ENCODE measurements at regions not wholly inside any gene's neighbourhood (a gene's known extent, or its start where the extent isn't known, plus 50 kb on each side); places are given as distances from the start of the nearest gene placed in this dataset.

- H3K36me3 ChIP-seq (ENCODE audit: control insufficient read depth in 2 of 2, insufficient read depth in 2 of 2, low read length in 1 of 2) = no peaks in the 10 kb centered on the region
- no peaks in the 10 kb centered on the region for H3K9me3 ChIP-seq (replicated peaks; ENCODE audit: control insufficient read depth, insufficient read depth, low read length)
- no peaks in the 10 kb centered on the region for H3K79me2 ChIP-seq (ENCODE audit: control insufficient read depth, insufficient read depth, low read length)
- no peak overlapping the region for H3K4me2 ChIP-seq (ENCODE audit: control insufficient read depth, insufficient read depth)
- no peaks in the 10 kb centered on the region for H3K27me3 ChIP-seq (replicated peaks in 1 of 2; ENCODE audit: control insufficient read depth in 2 of 2, insufficient read depth in 2 of 2, low read length in 1 of 2)
- ChIA-PET SMC1A (ENCODE audit: uncharacterized antibody, unreplicated experiment) (no interaction called here), POLR2A (no interaction called here), CTCF (no interaction called here), RAD21 (ENCODE audit: unreplicated experiment) (no interaction called here)
- no peak overlapping the region for H2AFZ ChIP-seq (ENCODE audit: control insufficient read depth, low read depth, low read length)
- no peak overlapping the region for H3K27ac ChIP-seq (ENCODE audit: control insufficient read depth, insufficient read depth)
- no peaks in the 10 kb centered on the region for H4K20me1 ChIP-seq (ENCODE audit: control insufficient read depth, insufficient read depth)
- H3K9ac ChIP-seq (ENCODE audit: control insufficient read depth, insufficient read depth, low read length) = no peak overlapping the region
- ATAC-seq (no peak), DNase-seq (ENCODE audit: low read depth, low spot score) (no peak), FAIRE-seq (no peak)
- intact Hi-C loops (cut with micrococcal nuclease; ENCODE audit: unreplicated experiment) (no loop called here), in situ Hi-C loops (cut with MboI) (no loop called here)
- H3K4me1 ChIP-seq (ENCODE audit: control insufficient read depth, insufficient read depth, low read length) = no peaks in the 10 kb centered on the region
- no TSS peak for BruUV-seq (replicated peaks)
- TF ChIP-seq BCLAF1 (IDR thresholded peaks at IDR 0.05) = no peak
- TF ChIP-seq, protein P1, sequence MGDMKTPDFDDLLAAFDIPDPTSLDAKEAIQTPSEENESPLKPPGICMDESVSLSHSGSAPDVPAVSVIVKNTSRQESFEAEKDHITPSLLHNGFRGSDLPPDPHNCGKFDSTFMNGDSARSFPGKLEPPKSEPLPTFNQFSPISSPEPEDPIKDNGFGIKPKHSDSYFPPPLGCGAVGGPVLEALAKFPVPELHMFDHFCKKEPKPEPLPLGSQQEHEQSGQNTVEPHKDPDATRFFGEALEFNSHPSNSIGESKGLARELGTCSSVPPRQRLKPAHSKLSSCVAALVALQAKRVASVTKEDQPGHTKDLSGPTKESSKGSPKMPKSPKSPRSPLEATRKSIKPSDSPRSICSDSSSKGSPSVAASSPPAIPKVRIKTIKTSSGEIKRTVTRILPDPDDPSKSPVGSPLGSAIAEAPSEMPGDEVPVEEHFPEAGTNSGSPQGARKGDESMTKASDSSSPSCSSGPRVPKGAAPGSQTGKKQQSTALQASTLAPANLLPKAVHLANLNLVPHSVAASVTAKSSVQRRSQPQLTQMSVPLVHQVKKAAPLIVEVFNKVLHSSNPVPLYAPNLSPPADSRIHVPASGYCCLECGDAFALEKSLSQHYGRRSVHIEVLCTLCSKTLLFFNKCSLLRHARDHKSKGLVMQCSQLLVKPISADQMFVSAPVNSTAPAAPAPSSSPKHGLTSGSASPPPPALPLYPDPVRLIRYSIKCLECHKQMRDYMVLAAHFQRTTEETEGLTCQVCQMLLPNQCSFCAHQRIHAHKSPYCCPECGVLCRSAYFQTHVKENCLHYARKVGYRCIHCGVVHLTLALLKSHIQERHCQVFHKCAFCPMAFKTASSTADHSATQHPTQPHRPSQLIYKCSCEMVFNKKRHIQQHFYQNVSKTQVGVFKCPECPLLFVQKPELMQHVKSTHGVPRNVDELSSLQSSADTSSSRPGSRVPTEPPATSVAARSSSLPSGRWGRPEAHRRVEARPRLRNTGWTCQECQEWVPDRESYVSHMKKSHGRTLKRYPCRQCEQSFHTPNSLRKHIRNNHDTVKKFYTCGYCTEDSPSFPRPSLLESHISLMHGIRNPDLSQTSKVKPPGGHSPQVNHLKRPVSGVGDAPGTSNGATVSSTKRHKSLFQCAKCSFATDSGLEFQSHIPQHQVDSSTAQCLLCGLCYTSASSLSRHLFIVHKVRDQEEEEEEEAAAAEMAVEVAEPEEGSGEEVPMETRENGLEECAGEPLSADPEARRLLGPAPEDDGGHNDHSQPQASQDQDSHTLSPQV (IDR thresholded peaks at IDR 0.05) = no peak
- no peak for TF ChIP-seq HDAC2 (IDR thresholded peaks at IDR 0.05)
- TF ChIP-seq ZNF24 (IDR thresholded peaks at IDR 0.05) = no peak
- no peak for TF ChIP-seq TCF12 (IDR thresholded peaks at IDR 0.05; ENCODE audit: low read depth, low read length)
- TF ChIP-seq ZNF274 (IDR thresholded peaks at IDR 0.05; ENCODE audit: insufficient read depth, insufficient read length) = no peak
- no peak for TF ChIP-seq PAX5 (IDR thresholded peaks at IDR 0.05; ENCODE audit: borderline replicate concordance, low read depth, low read length)
- TF ChIP-seq ASH2L (IDR thresholded peaks at IDR 0.05; ENCODE audit: borderline replicate concordance, low read depth) = no peak
- no peak for TF ChIP-seq PML (IDR thresholded peaks at IDR 0.05; ENCODE audit: low read length)
- TF ChIP-seq, protein P2, sequence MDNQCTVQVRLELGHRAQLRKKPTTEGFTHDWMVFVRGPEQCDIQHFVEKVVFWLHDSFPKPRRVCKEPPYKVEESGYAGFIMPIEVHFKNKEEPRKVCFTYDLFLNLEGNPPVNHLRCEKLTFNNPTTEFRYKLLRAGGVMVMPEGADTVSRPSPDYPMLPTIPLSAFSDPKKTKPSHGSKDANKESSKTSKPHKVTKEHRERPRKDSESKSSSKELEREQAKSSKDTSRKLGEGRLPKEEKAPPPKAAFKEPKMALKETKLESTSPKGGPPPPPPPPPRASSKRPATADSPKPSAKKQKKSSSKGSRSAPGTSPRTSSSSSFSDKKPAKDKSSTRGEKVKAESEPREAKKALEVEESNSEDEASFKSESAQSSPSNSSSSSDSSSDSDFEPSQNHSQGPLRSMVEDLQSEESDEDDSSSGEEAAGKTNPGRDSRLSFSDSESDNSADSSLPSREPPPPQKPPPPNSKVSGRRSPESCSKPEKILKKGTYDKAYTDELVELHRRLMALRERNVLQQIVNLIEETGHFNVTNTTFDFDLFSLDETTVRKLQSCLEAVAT (IDR thresholded peaks at IDR 0.05) = no peak
- TF ChIP-seq IKZF1 (conservative IDR thresholded peaks at IDR 0.05) = no peak
- TF ChIP-seq ZSCAN29 (IDR thresholded peaks at IDR 0.05) = no peak
- no peak for TF ChIP-seq YY1 (IDR thresholded peaks at IDR 0.05; ENCODE audit: low read depth, low read length)
- no peak for TF ChIP-seq NFIC (IDR thresholded peaks at IDR 0.05; ENCODE audit: low read depth, low read length)
- no peak overlapping the region for H3K4me3 ChIP-seq
- WGBS (ENCODE audit: insufficient coverage, insufficient replicate concordance, low lambda C conversion rate, missing lambda C conversion rate) = 59% methylated on average over 1 of the region's 1 CpG
Observed at GRCh38 chr4:124762956-124763355, 50.4 kb upstream of the ANKRD50 start.

Measured in GM12878 (cell line).